NCI-H2196 (cell line): ENCODE measurements at regions not wholly inside any gene's neighbourhood (a gene's known extent, or its start where the extent isn't known, plus 50 kb on each side); places are given as distances from the start of the nearest gene placed in this dataset.
"Not testable (repeated sequence)": the region's sequence is repeated elsewhere in the genome, so short reads cannot be mapped to it uniquely, and the experiment has no call there.

ENCODE experiments used
- DNase-seq: peaks from one replicate; lab custom pipeline; 2025; ENCODE audit not compliant: unreplicated experiment; lab: John Stamatoyannopoulos, UW

DNA sequence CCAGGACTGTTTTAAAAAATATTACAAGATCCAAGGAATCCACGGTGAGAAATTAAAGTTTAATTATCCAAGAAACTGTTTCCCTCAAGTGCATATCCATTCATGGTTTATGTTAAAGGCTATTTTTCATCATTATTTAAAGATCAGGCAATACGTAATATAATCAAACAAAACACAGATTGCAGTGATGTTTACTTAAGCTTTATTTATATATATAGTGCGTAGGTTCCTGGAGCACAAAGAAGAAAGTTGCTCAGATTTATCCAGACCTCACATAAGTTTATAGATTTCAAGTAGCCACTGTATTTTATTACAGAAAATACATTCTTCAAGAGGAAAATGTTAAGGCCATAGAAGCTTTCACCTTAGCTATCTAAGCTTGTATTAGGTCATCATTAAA, 210.0 kb upstream of the KLF14 start:
- no peak for DNase-seq

DNA sequence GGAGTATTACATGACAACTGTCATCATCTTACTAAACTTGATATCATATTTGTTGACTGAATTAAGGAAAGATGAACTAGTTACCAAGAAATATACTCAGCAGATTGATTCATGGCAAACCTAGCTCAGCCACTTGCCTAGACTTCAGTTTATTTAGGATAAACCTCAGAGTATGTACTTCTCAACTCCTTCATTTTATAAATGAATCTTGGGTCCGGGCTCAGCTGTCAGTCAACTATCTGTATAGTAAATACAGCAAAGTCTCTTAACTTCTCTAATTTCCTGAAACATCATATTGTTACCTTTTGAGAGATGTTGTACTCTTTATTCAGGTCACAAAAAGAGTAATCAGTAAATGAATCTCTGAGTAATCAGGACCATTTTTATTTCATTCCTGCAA, 211.0 kb upstream of the KLF14 start:
- DNase-seq, result no peak

DNA sequence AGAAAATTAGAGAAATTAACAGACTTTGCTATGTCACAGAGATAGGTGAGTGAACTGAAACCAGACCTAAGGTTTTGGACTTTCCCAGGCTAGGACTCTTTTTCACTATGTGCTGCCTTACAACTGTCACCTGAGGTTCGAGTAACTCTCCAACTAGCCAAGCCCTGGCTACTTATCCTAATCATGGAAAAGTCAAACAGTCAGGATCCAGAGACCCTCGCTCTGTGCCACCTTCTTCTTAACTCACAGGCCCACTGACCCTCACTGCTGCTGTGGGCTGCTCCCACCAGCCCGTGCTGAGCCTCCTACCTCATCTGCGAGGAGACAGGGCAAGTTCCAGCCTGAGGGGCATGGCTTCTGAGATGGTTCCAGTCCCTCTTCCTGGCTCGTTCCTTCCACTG, 211.4 kb upstream of the KLF14 start:
- DNase-seq, result no peak

DNA sequence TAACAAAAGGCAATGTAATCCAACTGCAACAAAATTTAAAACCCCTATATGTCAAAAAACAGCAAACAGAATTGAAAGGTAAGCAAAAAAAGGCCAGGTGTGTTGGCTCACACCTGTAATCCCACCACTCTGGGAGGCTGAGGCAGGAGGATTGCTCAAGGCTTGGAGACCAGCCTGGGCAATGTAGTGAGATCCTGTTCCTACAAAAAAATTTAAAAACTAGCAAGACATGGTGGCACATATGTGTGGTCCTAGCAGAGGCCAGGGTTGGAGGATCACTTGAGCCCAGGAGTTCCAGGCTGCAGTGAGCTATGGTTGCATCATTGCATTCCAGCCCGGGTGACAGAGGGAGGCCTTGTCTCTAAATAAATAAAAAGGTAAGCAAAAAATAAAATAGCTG, 212.1 kb upstream of the KLF14 start:
- DNase-seq, result no peak

DNA sequence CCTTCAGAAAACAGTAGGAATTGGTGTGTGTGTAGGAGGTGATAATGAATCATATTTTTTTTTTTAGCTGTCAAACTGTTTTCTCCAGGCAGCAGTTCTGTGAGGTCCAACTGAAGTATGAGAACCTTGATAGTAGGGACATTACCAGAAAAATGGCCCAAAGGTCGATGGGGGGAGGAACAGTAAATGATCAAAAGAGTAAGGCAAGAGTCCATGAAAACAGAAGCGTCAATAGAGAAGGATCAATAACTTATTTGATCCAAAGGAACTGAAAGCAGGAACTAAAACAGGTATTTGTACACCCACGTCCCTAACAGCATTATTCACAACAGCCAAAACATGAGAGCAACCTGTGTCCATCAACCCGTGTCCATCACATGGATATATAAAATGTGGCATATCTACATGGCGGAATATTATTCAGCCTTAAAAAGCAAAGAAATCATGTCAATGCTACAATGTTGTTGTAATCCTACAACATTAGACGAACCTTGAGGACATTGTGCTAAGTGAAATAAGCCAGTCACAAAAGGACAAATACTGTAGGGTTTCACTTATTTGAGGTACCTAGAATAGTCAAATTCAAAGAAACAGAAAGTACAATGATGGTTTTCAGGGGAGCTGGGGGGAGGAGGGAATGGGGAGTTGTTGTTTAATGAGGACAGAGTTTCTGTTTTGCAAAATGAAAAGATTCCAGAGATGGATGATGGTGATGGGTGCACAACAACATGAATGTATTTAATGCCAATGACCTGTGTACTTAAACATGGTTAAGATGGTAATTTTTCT, 214.0 kb upstream of the KLF14 start:
- DNase-seq, result no peak

DNA sequence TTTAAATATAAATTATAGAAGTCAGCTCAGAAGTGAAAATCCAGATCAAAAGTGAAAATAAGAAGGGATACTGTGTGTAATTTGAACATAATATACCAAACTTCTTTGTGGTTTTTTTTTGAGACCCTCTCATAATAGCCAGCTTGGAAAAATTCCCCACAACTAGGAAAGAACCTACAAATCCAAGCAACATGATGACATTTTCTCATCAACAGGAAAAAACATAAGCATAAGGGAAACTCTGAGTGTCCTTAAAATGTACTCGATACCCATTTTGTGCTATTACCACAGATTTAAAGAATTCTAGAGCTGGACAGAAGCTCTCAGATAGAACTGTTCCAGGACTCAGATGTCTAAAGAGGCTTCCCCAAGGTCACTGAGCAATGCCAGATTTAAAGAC, 214.8 kb upstream of the KLF14 start:
- no peak for DNase-seq

DNA sequence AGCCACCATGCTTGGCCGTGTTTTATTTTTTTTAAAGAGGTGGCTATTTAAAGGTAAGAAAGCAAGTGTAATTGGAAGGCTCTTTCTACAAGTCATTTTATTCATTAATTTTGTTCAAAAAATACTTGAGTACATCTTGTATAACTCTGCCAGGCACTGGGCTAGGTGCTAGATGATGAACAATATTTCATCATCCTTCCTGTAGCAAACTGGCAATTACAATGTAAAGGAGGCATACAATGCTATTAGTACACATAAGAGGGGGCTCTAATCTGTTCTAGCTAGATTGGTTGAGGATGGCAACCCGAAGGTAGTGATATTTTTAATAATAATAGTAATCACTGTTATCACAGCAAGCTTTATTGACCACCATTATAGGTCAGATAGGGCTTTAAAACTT, 215.5 kb upstream of the KLF14 start:
- DNase-seq, result no peak

DNA sequence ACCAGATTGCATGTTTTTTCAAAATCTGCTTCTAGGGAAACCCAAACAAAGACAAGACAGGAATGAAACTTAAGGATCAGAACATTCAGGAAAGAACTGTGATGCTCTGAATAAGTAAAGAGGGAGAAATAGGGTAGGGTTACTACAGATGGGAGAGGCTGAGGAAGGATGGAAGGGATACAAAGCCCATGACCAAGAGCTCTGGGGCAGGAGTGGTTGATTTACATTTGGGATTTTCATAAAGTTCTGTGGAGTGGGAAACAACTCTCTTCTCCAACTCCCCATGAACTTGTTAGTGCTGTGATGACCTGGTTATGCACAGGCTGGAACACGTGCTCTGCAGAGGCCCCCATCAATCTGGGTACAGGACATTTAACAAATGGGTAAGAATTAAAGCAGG, 216.0 kb upstream of the KLF14 start:
- DNase-seq, result no peak

DNA sequence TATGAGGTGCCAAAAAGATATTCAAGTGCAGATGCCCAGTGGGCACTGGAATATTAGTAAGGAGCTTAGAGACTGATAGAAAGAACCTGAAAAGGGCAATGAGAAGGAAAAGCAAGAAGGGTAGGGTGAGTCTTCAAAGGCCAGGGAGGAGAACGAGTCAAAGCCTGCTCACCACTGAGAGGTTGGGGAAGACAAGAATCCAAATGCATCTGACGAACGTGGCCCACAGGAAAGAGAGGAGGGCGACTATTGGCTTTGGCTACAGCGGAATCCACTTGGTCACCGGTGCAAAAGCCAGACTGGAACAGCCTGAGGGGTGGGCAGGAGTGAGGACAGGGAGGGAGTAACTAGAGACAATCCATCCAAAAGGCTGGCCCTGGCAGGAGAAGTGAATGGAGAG, 216.7 kb upstream of the KLF14 start:
- no peak for DNase-seq

DNA sequence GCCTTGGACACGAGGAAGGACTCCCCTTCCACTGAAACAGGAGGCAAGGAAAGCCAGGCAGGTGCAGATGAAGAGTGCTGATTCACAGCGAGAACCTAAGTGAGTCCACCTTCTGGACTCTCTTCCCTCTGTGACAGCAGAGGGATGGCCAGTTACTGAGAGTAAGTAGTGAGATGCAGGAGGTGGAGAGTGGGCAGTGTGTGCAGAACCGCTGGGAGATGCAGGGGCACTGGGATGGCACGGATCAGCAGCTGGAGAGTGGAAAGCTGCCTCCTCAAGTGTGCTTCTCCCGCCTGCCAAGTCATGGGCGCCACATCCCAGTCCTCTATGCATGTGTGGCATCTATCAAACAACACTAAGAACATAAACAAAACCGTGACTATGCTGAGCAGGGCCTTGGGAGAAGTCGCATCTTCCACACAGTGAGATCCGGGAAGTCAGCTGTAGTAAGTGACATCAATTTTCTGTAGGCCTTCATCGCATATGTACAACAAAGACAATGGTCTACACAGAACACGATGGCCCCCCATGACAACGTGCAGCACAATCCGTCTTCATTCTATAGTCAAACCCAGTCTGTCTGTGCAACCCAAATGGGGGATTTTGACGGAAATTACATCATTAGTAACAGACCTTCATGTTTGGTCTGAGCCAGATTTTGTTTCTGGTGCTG, 217.4 kb upstream of the KLF14 start:
- DNase-seq, result no peak

DNA sequence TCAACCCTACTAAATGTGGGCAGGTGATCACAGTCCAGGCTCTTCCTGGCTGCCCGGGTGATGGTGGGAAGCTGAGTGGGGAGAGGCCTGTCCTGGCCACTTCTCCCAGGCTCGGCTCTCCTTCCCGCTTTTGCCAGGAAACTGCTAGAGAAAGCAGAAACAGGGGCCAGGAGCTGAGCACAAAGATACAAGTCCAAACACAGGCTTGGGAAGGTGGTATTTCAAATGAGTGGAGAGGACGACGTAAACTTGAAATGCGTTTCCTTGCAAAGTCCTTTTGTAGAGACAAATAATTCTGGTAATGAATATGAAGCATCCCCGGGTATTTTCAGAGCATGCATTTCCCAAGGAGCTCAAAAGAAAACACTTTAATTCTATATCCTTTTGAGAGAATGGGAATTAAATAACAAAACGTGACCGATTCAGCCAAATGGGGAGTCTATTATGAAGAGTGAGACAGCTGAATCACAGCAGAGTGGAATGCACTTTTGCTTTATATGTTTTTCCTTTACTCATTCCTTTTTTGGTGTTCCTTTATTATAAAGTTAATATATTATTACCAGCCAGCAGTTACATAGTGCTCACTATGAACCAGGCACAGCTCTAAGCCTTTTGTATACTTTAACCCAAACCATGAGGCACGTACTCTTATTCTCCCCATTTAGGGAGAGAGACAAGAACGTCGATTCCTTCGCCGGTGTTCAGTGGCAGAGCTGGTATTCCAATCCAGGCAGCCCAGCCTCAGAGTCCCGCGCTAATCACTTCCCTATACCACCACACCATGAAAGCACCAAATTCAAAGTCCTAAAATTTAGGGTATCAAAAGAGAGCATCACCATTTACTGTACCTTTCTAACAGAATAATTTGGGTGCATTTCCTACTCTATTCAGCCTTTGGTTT, 218.2 kb upstream of the KLF14 start:
- DNase-seq, result no peak

DNA sequence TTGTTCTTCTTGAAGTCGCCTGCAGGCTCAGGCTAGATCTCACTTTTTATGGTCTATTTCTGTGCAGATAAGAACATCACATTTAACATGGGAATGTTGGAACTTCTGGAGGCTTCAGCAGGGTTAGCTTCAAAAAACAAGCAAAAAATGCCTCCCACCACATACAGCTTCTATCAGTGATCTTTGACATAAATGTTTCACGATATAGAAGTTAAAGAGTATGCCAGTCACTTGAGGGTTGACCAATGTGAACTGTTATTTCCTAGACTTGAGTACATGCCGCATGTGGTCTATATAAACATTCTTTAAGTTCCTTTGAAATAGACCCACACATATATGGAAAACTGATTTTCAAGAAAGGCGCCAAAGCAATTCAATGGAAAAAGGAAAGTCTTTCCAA, 219.2 kb upstream of the KLF14 start:
- DNase-seq, result no peak

DNA sequence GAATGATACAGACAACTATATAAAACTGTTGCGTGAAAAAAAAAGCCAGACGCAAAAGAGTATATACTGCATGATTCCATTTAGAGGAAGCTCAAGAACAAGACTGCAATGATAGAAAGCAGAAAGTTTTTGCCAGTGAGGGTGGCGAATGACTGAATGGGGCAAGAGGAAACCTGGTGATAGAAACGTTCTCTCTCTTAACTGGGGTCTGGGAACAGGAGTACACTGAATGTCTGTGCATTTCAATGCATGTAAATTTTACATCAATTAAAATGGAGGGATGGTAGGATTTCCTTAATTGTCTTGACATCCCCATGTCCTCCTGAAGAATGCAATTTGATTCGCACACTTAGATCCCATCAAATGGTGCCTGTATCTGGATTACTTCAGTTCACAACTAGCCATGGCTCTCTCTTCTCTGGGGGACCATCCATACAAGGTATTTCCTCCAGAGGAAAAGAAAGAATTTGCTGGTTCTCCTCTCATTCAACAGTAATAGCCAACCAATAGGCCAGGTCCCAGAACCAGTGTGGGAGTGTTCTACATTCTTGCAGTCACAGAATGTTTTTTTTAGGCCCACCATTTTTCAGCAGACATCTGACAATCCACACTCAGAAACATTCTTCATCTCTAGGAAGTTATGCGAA, 221.0 kb upstream of the KLF14 start:
- DNase-seq, result no peak

DNA sequence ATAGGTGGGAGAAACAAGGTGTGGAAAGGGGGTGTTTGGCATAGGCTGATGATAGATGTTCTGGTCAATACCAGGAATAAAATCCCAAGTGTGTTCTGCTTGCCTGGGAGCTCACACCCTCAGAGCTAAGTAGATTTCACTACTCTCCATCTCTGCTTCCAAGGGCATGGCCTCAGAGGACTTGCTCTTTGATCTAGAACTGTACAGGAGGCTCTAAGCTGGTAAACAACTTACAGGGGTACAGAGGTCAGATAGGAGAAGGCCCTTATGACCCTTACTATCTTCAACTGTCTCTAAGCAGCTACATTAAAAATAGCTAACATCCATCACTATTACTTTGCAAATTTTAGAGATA, 221.5 kb upstream of the KLF14 start:
- DNase-seq, result no peak

DNA sequence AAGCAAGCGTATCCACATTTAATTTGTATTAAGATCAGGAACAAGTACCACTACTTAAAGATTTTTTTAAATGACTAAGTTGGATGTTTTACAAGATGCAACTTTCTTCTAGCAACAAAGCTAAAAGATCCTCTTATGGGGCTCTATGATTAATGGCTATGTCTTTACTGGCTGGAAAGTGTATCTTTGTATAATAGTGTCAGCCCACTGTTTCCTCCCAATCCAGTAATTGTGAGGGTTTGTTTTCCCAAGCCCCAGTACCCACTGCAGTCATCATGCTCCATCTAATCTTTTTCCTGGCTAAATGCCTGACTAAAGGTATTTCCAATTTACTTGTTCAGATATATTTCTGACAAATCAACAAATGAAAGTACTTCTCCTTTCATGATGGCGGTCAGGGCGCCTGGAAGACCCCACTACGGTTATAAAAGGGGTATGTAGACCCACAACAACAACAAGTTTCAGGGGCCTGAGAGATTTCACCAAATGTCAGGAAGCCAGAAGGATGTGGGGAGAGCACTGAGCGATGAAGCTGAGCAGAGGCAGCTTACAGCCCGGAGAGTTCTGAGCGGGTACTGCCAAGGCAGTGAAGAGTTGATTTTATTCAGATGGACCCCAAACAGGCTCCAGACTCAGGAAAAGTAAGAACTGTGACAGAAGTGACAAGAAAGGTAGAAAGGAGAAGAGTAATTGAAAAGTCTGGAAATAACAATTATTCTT, 222.6 kb upstream of the KLF14 start:
- no peak for DNase-seq

DNA sequence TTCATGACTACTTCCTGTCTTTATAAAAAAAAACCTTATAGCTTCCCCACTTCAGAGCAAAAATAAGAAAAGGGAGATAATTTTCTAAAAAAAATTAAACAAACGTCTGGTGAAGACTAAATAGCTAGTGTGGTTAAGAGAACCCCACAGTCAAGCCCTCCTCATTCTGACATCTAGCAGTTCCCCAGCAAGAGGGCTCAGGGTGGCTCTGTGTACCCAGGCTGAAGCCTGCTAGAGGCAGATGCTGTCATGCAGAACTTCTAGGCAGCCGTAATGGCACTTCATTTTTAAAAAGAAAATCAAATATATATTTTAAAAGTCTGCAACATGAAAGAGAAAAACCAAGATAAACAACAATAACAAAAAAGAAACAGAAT, 223.1 kb upstream of the KLF14 start:
- no peak for DNase-seq

DNA sequence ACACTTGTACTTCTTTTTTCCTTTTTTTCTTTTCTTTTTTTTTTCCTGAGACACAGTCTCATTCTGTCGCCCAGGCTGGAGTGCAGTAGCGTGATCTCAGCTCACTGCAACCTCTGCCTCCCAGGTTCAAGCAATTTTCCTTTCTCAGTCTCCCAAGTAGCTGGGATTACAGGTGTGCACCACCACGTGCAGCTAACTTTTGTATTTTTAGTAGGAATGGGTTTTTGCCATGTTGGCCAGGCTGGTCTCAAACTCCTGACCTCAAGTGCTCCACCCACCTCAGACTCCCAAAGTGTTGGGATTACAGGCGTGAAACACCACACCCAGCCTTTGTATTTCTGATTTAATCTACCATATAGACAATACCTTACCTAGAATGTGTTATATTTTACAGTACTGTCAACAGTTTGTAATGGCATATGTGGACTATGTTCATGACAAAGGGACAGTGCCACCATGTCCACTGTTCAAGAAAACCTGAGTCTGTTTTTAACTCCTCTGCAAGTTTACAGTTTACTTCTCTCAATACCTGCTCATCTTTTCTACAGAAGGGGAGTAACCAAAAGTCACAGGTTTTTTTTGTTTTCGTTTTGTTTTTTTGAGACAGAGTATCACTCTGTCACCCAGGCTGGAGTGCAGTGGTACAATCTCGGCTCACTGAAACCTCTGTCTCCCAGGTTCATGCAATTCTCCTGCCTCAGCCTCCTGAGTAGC, 223.9 kb upstream of the KLF14 start:
- not testable (repeated sequence) for DNase-seq

DNA sequence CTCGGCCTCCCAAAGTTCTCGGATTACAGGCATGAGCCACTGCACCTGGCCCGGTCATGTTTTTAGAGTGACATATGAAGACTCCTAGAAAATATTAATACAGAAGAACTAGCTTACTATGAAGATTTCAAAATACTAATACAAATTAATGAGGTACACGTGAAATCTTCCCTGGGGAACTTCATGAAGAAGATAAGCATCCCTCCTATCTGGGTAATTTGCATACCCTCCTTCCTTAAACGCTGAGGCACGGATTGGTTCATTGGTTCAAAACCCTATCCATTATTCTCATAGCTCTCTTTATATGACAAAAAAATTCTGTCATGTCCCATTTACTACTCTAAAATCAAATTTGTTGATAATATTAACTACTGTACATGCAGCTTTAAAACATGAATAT, 224.8 kb upstream of the KLF14 start:
- no peak for DNase-seq

DNA sequence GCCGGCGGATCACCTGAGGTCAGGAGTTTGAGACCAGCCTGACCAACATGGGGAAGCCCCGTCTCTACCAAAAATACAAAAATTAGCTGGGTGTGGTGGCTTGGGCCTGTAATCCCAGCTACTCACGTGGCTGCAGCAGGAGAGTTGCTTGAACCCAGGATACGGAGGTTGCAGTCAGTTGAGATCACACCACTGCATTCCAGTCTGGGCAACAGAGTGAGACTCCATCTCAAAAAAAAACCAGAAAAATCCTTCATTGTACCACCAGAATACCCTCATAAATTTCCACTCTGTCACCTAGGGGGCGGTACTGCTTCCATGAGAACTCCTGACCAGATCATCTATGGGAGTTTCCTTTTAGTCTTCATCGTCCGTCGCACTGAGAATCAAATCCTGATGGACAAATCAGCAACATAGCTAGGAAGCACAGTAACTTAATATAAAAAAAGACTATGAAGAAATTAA, 225.8 kb upstream of the KLF14 start:
- no peak for DNase-seq
